K562 (cell line): ENCODE measurements at regions not wholly inside any gene's neighbourhood (a gene's known extent, or its start where the extent isn't known, plus 50 kb on each side); places are given as distances from the start of the nearest gene placed in this dataset.

Source experiments
- ATAC-seq: fragments of 200-7000 bp; cut with Tn5 transposase; 3 replicates; pipeline ENCODE4 v1.9.1; 2020; ENCODE audit warnings: moderate library complexity
- BruUV-seq: library from RNA; stranded (reverse); fragments of 400-500 nt; replicated peaks from 2 replicates; lab custom pipeline; 2021; lab: Mats Ljungman, UMichigan
- CTCF ChIA-PET: fragments of 300-600 bp; formaldehyde crosslinking; extraction: SDS; loops from one replicate; lab custom pipeline; 2021; ENCODE audit warnings: low intra/inter-chr PET ratio; lab: Yijun Ruan, JAX
- POLR2A ChIA-PET: fragments of 300-600, 350-650 bp; sonication (Branson Sonifier 250); formaldehyde crosslinking; extraction: SDS; loops from one replicate; lab custom pipeline; 2021; ENCODE audit warnings: antibody characterized with exemption, inconsistent platforms; lab: Yijun Ruan, JAX
- DNase-seq, 4 experiments: peaks; one replicate each; pipeline versions ENCODE4 v3.0.0 to v3.0.0-alpha.2; 2011 to 2018; ENCODE audit warnings: low spot score in 3 of 4, mixed read lengths in 3 of 4; ENCODE audit errors: extremely low read depth in 1 of 4
- FAIRE-seq: peaks from 2 replicates; lab custom pipeline; 2011; peaks lifted over from hg19 to GRCh38; lab: Jason Lieb, UNC
- H2AFZ ChIP-seq: 2 replicates; pipeline ENCODE4 v1.6.0; 2011; ENCODE audit warnings: low read depth, low read length, control low read depth, inconsistent platforms
- H3K27ac ChIP-seq: fragments of 200-600 bp; 3 replicates; pipeline ENCODE4 v1.8.0; 2011; ENCODE audit warnings: low read depth, mild to moderate bottlenecking, control low read depth, inconsistent platforms, low read length, moderate library complexity, mixed read lengths; ENCODE audit errors: extremely low read depth
- H3K27me3 ChIP-seq, 2 experiments: fragments of 300-600 bp in 1 of 2; 2 replicates in 1 of 2; 3 replicates in 1 of 2; pipeline versions ENCODE4 v1.6.0 to v1.8.0; 2011; ENCODE audit warnings: inconsistent platforms in 2 of 2, low read length in 2 of 2, mild to moderate bottlenecking in 1 of 2, mixed read lengths in 1 of 2, moderate library complexity in 1 of 2; ENCODE audit not compliant: control insufficient read depth in 2 of 2, insufficient read depth in 2 of 2
- H3K36me3 ChIP-seq: fragments of 300-600 bp; 3 replicates; pipeline ENCODE4 v1.8.0; 2011; ENCODE audit warnings: mild to moderate bottlenecking, low read length, inconsistent platforms; ENCODE audit not compliant: control insufficient read depth, insufficient read depth
- H3K4me1 ChIP-seq, 2 experiments: fragments of 200-600 bp in 1 of 2; replicated peaks in 1 of 2; 2 replicates in 1 of 2; 3 replicates in 1 of 2; pipeline versions ENCODE4 v1.5.1 to v1.8.0; 2011; ENCODE audit warnings: inconsistent platforms in 2 of 2, low read length in 2 of 2, mild to moderate bottlenecking in 1 of 2, mixed read lengths in 1 of 2, moderate library complexity in 1 of 2; ENCODE audit not compliant: control insufficient read depth in 2 of 2, insufficient read depth in 2 of 2
- H3K4me2 ChIP-seq: 2 replicates; pipeline ENCODE4 v1.6.1; 2011; ENCODE audit warnings: low read length, control low read depth, inconsistent platforms, mixed read lengths; ENCODE audit not compliant: insufficient read depth
- H3K4me3 ChIP-seq: fragments of 200-600 bp; sonication (generic), shearing (Covaris generic); 2 replicates; pipeline ENCODE4 v1.5.1; 2016; ENCODE audit warnings: control low read depth, inconsistent platforms
- H3K79me2 ChIP-seq: fragments of 200-600 bp; 3 replicates; pipeline ENCODE4 v1.8.0; 2011; ENCODE audit warnings: low read length, inconsistent platforms; ENCODE audit not compliant: control insufficient read depth, insufficient read depth
- H3K9ac ChIP-seq, 2 experiments: 2 replicates each; pipeline versions ENCODE4 v1.6.0 to v1.6.1; 2011; ENCODE audit warnings: low read depth in 2 of 2, low read length in 2 of 2, control low read depth in 1 of 2, inconsistent platforms in 1 of 2, mild to moderate bottlenecking in 1 of 2, mixed read lengths in 1 of 2; ENCODE audit not compliant: insufficient read depth in 1 of 2
- H3K9me1 ChIP-seq: one replicate; pipeline ENCODE4 v1.6.0; 2011; ENCODE audit warnings: inconsistent platforms, mild to moderate bottlenecking, low read length, moderate library complexity; ENCODE audit not compliant: control insufficient read depth, insufficient read depth
- H3K9me3 ChIP-seq: replicated peaks from 2 replicates; pipeline ENCODE4 v1.5.1; 2011; ENCODE audit warnings: low read depth, low read length, inconsistent platforms; ENCODE audit not compliant: control insufficient read depth, insufficient read depth
- H4K20me1 ChIP-seq: replicated peaks from 2 replicates; pipeline ENCODE4 v1.6.1; 2011; ENCODE audit warnings: low read length, inconsistent platforms, mixed read lengths; ENCODE audit not compliant: control insufficient read depth, insufficient read depth
- CBX1 ChIP-seq: sonication (generic); IDR thresholded peaks from 2 replicates; pipeline ENCODE4 v1.6.1; 2016; ENCODE audit warnings: antibody characterized with exemption, low read depth, mild to moderate bottlenecking
- HIVEP1 ChIP-seq: fragments of 250-450 bp; sonication (Bioruptor Pico); IDR thresholded peaks from 2 replicates; pipeline ENCODE4 v1.4.0; 2020; ENCODE audit warnings: mild to moderate bottlenecking
- KLF16 ChIP-seq: IDR thresholded peaks from 2 replicates; pipeline ENCODE4 v1.6.1; 2016; ENCODE audit warnings: antibody characterized with exemption
- LEF1 ChIP-seq: fragments of 450-650 bp; IDR thresholded peaks from 2 replicates; pipeline ENCODE4 v1.6.1; 2016; ENCODE audit warnings: mild to moderate bottlenecking
- MEF2D ChIP-seq: conservative IDR thresholded peaks from 2 replicates; pipeline ENCODE4 v1.6.1; 2016; ENCODE audit warnings: low read depth, missing genetic modification characterization, missing compliant biosample characterization
- POLR2B ChIP-seq: fragments of 450-650 bp; IDR thresholded peaks from 2 replicates; pipeline ENCODE4 v1.6.1; 2018; ENCODE audit warnings: low read depth; ENCODE audit not compliant: partially characterized antibody
- POLR2G ChIP-seq: fragments of 200-400 bp; formaldehyde crosslinking; IDR thresholded peaks from 2 replicates; pipeline ENCODE4 v1.6.1; 2017; ENCODE audit warnings: low read depth, mild to moderate bottlenecking, antibody characterized with exemption, low read length, moderate library complexity
- TRIM28 ChIP-seq: fragments of 450-650 bp; IDR thresholded peaks from 2 replicates; pipeline ENCODE4 v1.6.1; 2017
- ZNF41 ChIP-seq: fragments of 250-450 bp; sonication (Bioruptor Pico); conservative IDR thresholded peaks from 2 replicates; pipeline ENCODE4 v1.4.0; 2020; ENCODE audit warnings: mild to moderate bottlenecking
- WGBS: fragments of 100-300 bp; shearing (Covaris generic); methylation state at CpG from one replicate; pipeline ENCODE4 v1.1.6; 2016; ENCODE audit warnings: low coverage, mixed read lengths; ENCODE audit not compliant: insufficient coverage; ENCODE audit errors: missing lambda C conversion rate; 5-methylcytosine and 5-hydroxymethylcytosine counted together
- in situ Hi-C: fragments of 300-500 bp; cut with MboI; formaldehyde crosslinking; loops from 4 replicates; pipeline ENCODE4 v1.15.0; 2018; ENCODE audit warnings: inconsistent platforms, mixed read lengths
- intact Hi-C: fragments of 100-400 bp; cut with micrococcal nuclease; formaldehyde crosslinking; loops from 2 replicates; pipeline ENCODE4 v1.14.2; 2022
- TF ChIP-seq, protein P1 (sequence below): fragments of 250-450 bp; sonication (Bioruptor Pico); IDR thresholded peaks from 2 replicates; pipeline ENCODE4 v1.6.1; 2021; ENCODE audit warnings: mild to moderate bottlenecking

GRCh38 chr6:92930171-92930570 lies 489.2 kb downstream of the EPHA7 start:
- intact Hi-C loops: no loop called here
- WGBS: 0% methylated on average over 5 of the region's 5 CpGs
- ATAC-seq: no peak

DNA sequence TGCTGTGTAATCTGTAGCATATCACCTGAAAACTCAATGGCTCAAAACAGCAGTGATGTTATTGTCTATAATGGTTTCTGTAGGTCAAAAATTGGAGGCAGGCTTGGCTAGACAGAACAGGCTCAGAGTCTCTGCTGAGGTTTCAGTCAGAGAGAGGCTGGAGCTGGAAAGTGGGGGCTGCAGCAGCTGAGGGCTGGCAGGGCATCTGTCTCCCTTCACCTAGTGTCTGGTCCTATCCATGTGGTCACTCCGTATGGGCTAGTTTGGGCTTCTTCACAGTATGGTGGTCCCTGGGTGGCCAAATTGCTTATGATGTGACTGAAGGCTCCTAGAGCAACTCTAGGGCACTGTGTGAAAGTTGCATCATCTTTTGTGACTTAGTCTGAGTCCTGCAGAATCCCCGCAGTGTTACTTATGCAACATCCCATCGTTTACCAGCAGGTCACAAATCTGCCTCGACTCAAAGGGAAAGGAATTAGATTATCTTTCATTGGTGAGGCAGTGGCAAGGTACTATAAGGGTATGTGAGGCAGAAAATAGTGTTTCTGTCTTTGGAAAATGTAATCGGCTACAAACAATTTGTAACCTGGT lies 497.0 kb downstream of the EPHA7 start:
- Histone ChIP-seq H3K36me3 (no peaks in the 10 kb centered on the region), H3K4me2 (no peak overlapping the region), H3K4me1 (no peaks in the 10 kb centered on the region), H2AFZ (no peak overlapping the region), H3K27ac (no peak overlapping the region), H3K9me3 (no peaks in the 10 kb centered on the region), H3K27me3 (no peaks in the 10 kb centered on the region), H3K4me3 (no peak overlapping the region), H3K9me1 (no peaks in the 10 kb centered on the region), H3K79me2 (no peaks in the 10 kb centered on the region), H4K20me1 (no peaks in the 10 kb centered on the region), H3K9ac (no peak overlapping the region)
- WGBS: 2% methylated on average over 5 of the region's 5 CpGs
- BruUV-seq: no TSS peak
- ChIA-PET CTCF (no interaction called here), POLR2A (no interaction called here)
- intact Hi-C loops (no loop called here), in situ Hi-C loops (no loop called here)
- FAIRE-seq (no peak), DNase-seq (no peak), ATAC-seq (no peak)
- TF ChIP-seq LEF1: no peak

More at GRCh38 chr6:92930171-92930570, 489.2 kb downstream of the EPHA7 start:
- DNase-seq: no peak
- Histone ChIP-seq H3K4me1 (no peaks in the 10 kb centered on the region), H2AFZ (no peak overlapping the region), H3K27ac (no peak overlapping the region), H3K9me1 (no peaks in the 10 kb centered on the region), H3K4me2 (no peak overlapping the region), H3K9me3 (no peaks in the 10 kb centered on the region), H3K9ac (no peak overlapping the region), H4K20me1 (no peaks in the 10 kb centered on the region), H3K4me3 (no peak overlapping the region), H3K79me2 (no peaks in the 10 kb centered on the region), H3K36me3 (no peaks in the 10 kb centered on the region)
- CTCF ChIA-PET: no interaction called here
- BruUV-seq: no TSS peak
- in situ Hi-C loops: no loop called here
- POLR2A ChIA-PET: no interaction called here
- FAIRE-seq: no peak
- no peak for TF ChIP-seq ZNF41
- TF ChIP-seq TRIM28: no peak
- no peak for TF ChIP-seq POLR2B
- TF ChIP-seq POLR2G: no peak
- TF ChIP-seq HIVEP1 (CRISPR knock-in tag): no peak
- TF ChIP-seq MEF2D (tag): no peak
- TF ChIP-seq CBX1: no peak
- TF ChIP-seq KLF16: no peak
- TF ChIP-seq, protein P1, sequence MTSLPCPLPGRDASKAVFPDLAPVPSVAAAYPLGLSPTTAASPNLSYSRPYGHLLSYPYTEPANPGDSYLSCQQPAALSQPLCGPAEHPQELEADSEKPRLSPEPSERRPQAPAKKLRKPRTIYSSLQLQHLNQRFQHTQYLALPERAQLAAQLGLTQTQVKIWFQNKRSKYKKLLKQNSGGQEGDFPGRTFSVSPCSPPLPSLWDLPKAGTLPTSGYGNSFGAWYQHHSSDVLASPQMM (CRISPR knock-in tag): no peak
- TF ChIP-seq, all 486 proteins: peak for 0
- H3K27me3 ChIP-seq: no peaks in the 10 kb centered on the region
